ENCODE measurements at regions not wholly inside any gene's neighbourhood (a gene's known extent, or its start where the extent isn't known, plus 50 kb on each side); places are given as distances from the start of the nearest gene placed in this dataset.

- DNase-seq, result no peak
Measured at GRCh38 chr20:39954621-39955020, 734.4 kb downstream of the MAFB start.

- no peak for DNase-seq
Measured at GRCh38 chr20:39946931-39947330, 742.1 kb downstream of the MAFB start.

GRCh38 chr20:39946053-39946810 is 742.8 kb downstream of the MAFB start:
- DNase-seq, result no peak

- no peak for DNase-seq
Measured at GRCh38 chr20:39944861-39945260, 744.2 kb downstream of the MAFB start.

GRCh38 chr20:39943336-39943735 is 745.7 kb downstream of the MAFB start:
- no peak for DNase-seq

- no peak for DNase-seq
Measured at GRCh38 chr20:39941245-39941644, 747.8 kb downstream of the MAFB start.

- DNase-seq, result no peak
Measured at GRCh38 chr20:39939241-39939865, 749.7 kb downstream of the MAFB start.

- DNase-seq, result no peak
Measured at GRCh38 chr20:39936401-39936800, 752.6 kb downstream of the MAFB start.

GRCh38 chr20:39935901-39936300 is 753.1 kb downstream of the MAFB start:
- no peak for DNase-seq

- DNase-seq, result no peak
Measured at GRCh38 chr20:39916236-39916765, 772.7 kb downstream of the MAFB start.

- no peak for DNase-seq
Measured at GRCh38 chr20:39913274-39913673, 775.8 kb downstream of the MAFB start.

- no peak for DNase-seq
Measured at GRCh38 chr20:39911497-39911896, 777.5 kb downstream of the MAFB start.

GRCh38 chr20:39910536-39910935 is 778.5 kb downstream of the MAFB start:
- DNase-seq, result no peak

- no peak for DNase-seq
Measured at GRCh38 chr20:39909447-39909846, 779.6 kb downstream of the MAFB start.

- no peak for DNase-seq
Measured at GRCh38 chr20:39904476-39905112, 784.4 kb downstream of the MAFB start.

- no peak for DNase-seq
Measured at GRCh38 chr20:39903806-39904465, 785.1 kb downstream of the MAFB start.

GRCh38 chr20:39899881-39900280 is 789.2 kb downstream of the MAFB start:
- DNase-seq, result no peak

GRCh38 chr20:39898467-39898852 is 790.6 kb downstream of the MAFB start:
- DNase-seq, result no peak

GRCh38 chr20:39897781-39898466 is 791.1 kb downstream of the MAFB start:
- no peak for DNase-seq

- DNase-seq, result no peak
Measured at GRCh38 chr20:39897058-39897457, 792.0 kb downstream of the MAFB start.

GRCh38 chr20:39894067-39894466 is 795.0 kb downstream of the MAFB start:
- DNase-seq, result no peak

GRCh38 chr20:39893003-39893685 is 795.9 kb downstream of the MAFB start:
- no peak for DNase-seq

Data from activated CD4-positive, CD25-positive, alpha-beta regulatory T cell (primary cell).